ENCODE measurements at regions not wholly inside any gene's neighbourhood (a gene's known extent, or its start where the extent isn't known, plus 50 kb on each side); places are given as distances from the start of the nearest gene placed in this dataset.

DNA sequence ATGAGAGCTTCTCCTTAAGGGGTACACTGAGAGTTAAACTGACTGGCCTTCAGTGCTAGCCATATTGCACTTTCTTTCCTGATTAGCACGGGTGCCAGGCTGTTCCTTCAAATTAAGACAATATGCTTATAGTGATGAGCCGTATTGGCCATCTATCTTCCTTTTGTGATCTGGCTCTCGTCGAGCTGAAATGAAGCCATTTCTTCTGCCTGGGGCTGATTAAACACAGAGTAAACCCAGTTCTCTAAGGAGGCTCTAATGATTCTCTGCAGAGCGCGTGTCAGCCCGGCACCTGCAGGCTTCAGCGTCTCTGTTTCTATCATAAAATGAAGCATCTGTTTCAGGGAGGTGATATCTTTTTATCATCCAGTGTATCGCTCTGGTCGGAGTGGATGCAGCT is 107.5 kb upstream of the NR2F2 start:
- TF ChIP-seq, protein P1, sequence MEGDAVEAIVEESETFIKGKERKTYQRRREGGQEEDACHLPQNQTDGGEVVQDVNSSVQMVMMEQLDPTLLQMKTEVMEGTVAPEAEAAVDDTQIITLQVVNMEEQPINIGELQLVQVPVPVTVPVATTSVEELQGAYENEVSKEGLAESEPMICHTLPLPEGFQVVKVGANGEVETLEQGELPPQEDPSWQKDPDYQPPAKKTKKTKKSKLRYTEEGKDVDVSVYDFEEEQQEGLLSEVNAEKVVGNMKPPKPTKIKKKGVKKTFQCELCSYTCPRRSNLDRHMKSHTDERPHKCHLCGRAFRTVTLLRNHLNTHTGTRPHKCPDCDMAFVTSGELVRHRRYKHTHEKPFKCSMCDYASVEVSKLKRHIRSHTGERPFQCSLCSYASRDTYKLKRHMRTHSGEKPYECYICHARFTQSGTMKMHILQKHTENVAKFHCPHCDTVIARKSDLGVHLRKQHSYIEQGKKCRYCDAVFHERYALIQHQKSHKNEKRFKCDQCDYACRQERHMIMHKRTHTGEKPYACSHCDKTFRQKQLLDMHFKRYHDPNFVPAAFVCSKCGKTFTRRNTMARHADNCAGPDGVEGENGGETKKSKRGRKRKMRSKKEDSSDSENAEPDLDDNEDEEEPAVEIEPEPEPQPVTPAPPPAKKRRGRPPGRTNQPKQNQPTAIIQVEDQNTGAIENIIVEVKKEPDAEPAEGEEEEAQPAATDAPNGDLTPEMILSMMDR (IDR thresholded peaks at IDR 0.05; ENCODE audit: low read length) = no peak
- TF ChIP-seq EZH2 (optimal IDR thresholded peaks at IDR 0.05; ENCODE audit: low read depth, low read length) (no peak), EZH2phosphoT487 (IDR thresholded peaks at IDR 0.05; ENCODE audit: low read length) (no peak)

Data from MM.1S (cell line).